NT2/D1 (cell line): ENCODE measurements at regions not wholly inside any gene's neighbourhood (a gene's known extent, or its start where the extent isn't known, plus 50 kb on each side); places are given as distances from the start of the nearest gene placed in this dataset.
"Not testable (repeated sequence)": the region's sequence is repeated elsewhere in the genome, so short reads cannot be mapped to it uniquely, and the experiment has no call there.

Experiments
- SUZ12 ChIP-seq: IDR thresholded peaks from 2 replicates; pipeline ENCODE4 v1.6.1; 2011; ENCODE audit not compliant: insufficient read length, insufficient read depth; ENCODE audit errors: extremely low read depth
- YY1 ChIP-seq: IDR thresholded peaks from 2 replicates; pipeline ENCODE4 v1.6.1; 2011; ENCODE audit not compliant: insufficient read length, insufficient read depth
- ZNF274 ChIP-seq: IDR thresholded peaks from 2 replicates; pipeline ENCODE4 v1.6.1; 2011; ENCODE audit warnings: mild to moderate bottlenecking, low read depth, low read length

DNA sequence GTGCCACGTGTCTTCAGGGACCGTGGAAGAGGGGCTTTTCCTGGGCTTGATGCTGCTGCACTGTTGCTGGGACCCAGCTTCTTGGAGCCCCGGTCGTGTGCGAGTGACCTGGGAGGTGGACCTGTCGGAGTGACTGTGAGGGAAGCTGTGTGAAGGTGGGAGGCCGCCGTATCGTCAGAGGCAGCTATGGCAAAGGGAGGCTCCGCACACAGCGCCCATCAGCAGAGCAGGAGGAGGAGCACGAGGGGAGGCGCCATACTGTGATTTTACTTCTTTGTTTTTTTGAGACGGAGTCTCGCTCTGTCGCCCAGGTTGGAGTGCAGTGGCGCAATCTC, 171.0 kb downstream of the LAT start:
- TF ChIP-seq YY1, SUZ12, ZNF274: not testable (repeated sequence)
